HPDE6-E6E7 (cell line): ENCODE measurements at regions not wholly inside any gene's neighbourhood (a gene's known extent, or its start where the extent isn't known, plus 50 kb on each side); places are given as distances from the start of the nearest gene placed in this dataset.

Source experiments
- DNase-seq: peaks from one replicate; pipeline ENCODE4 v3.0.0; 2011; ENCODE audit warnings: missing footprints; ENCODE audit errors: extremely low spot score

DNA sequence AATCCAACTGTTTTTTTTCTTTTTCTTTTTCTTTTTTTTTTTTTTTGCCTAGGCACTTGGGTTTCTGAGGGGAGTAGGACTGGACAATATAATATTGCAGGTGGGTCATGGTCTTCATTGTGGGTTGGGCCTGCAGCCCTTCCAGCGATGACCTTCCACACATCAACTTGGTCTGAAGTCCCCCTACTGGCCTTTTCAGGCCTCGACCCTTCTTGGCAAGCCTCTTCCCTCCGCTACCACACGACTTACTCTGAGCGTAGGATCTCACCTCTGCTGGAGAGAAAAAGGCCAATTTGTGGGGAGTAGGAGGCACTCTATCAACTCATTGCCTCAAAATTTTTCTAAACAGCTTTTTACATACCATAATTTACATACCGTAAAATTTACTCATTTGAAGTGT lies 51.1 kb upstream of the GRIK3 start:
- DNase-seq: no peak

DNA sequence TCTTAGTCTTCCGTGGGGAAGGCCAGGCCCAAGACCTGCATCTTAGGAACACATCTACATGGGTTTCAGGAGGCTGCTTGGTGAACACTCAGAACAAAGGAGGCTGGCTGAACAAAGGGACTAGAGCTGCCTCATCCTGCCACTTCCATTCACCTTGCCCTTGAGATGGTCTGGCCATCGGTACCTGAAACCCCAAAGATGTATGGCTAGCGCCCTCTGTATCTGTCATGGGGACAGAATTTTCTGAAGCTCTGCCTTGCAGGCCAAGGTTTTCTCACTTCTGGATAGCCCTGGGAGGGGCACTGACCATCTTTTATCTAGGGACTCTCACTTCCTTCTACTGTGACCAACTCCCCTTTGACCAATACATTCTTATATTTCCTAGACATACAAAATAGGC lies 55.4 kb upstream of the GRIK3 start:
- DNase-seq: no peak

DNA sequence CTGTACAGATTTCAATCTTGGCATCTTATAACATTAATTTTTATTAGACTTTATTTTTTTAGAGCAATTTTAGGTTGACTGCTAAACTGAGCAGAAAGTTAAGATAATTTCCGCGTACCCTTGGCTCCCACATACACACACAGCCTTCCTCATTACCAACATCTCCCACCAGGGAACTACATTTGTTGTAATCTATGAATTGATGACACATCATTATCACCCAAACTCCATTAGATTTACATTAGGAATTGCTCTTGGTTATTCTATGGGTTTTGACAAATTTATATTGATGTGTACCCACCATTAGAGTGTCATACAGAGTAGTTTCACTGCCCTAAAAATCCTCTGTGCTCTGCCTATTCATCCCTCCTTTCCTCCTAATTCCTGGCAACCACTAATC lies 56.4 kb upstream of the GRIK3 start:
- DNase-seq: no peak

DNA sequence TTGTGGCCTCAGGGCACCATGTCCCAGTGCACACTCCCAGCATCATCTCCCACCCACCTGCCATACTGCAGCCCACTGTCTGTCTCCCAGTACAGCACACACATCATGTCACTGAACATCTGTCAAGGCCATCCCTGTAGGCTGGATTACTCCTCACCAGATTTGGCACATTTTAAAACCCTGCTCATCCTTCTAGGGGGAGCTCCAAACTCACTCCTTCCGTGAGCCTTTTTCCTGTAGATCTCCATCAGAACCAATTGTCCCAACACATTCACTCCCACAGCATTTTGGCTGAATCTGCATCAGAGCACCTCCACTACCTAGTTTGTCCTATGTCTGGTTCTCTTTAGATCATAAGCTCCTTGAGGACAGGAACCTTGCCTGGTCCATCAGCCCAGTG lies 58.6 kb upstream of the GRIK3 start:
- DNase-seq: no peak

DNA sequence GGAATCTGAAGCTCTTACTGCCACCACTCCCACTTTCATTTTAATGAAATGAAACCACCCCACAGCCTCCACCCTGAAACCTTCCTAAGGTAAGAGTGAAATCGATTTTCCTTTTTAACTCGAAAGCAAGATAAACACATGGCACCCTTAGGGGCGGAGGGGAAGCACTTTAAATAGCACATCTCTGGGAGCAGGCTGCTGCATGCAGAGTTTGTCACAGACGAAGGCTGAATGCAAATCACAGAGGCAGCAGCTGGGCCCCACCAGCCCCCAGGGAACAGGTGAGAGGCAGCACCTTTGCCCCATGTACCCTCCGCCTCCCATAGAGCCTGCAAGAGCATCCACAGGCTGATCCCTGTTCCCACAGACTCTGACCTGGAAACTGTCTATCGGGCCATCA lies 60.0 kb upstream of the GRIK3 start:
- DNase-seq: no peak

DNA sequence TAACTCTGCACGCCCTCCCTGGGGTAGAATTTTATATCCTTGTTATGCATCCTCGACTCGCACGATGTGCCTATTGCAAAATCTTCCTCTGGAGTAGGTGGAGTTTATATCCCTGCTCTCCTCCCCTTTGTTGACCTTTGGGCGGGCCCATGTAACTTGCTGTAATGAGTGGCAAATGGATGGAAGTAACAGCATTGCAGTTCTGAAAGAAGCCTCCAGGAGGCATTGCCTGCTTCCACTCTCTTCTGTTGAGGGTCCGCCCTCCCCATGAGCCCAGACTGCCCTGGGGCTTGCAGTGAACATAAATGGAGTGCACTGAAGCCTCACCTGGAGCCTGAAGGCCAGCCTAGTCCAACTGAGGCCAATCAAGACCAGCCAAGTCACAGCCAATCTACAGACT lies 62.2 kb upstream of the GRIK3 start:
- DNase-seq: no peak

DNA sequence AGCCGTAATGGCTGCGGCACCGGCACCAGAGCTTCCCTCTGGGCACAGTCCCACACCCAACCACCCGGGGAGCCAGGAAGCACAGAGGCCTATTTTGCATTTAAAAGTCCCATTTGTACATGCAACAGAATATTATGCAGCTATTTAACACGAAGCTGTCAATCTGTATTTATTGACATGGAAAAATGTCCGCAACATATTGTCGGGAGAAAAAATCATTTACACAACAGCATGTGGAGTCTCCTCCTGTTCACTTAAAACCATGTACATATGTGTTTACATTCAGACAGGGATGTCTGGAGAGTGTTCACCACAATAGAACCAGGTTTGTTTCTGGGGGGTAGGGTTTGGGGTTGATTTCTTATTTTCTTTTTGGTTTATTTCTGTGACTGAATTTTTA lies 63.4 kb upstream of the GRIK3 start:
- no peak for DNase-seq

DNA sequence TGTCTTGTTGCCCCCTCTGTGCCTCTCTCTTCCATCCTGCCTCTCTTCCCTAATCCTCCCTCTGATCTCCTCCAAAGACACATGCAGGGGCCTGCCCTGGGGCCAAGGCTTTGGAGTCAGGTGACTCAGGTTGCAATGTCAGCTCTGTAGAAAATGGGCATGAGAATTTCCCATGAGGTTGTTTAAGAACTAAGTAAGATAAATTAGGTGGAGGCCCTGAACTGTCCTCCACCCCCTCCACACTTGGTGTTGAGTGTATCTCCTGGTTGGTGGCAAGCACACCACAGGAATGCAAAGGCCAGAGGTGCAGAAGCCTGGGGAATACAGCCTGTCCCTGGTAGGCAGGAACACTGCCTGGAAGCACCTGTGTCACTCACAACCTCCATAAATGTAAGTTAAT lies 63.9 kb upstream of the GRIK3 start:
- no peak for DNase-seq

DNA sequence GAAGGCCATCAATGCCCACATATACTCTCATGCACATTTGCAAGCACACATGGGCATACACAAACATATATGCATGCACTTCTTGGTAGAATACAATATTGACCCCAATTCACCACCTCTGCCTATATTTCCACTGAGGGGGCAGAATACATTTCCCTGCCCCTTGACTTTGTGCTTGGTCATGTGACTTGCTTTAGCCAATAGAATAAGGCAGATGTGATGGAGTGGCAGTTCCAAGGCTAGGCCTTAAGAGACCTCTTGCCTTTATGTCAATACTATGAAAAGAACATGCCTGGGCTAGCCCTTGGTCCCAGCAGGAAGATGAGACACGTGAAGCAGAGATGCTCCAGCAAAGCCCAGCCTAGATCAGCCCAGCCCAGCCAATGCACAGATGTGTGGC lies 66.0 kb upstream of the GRIK3 start:
- no peak for DNase-seq

DNA sequence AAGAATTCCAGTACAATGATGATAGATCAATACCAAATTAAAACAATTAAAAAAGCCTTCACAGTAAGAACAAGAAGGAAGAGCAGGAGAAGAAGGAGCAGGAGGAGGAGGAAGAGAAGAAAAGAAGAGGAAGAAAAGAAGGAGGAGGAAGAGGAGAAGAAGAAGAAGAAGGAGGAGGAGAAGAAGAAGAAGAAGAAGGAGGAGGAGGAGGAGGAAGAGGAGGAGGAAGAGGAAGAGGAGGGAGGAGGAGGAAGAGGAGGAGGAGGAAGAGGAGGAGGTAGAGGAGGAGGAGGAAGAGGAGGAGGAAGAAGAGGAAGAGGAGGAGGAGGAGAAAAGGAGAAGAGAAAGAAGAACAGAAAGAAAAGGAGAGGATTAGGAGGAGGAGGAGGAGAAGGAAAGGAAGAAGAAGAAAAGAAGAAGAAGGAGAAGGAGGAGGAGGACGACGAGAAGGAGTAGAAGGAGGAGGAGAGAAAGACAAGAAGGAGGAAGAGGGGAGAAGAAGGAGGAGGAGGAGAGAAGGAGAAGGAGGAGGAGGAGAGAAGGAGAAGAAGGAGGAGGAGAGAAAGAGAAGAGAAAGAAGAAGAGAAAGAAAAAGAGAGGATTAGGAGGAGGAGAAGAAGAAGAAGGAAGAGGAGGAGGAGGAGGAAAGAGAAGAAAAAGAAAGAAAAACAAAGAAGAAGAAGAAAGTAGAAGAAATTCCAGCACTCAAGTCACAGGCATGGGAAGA lies 68.5 kb upstream of the GRIK3 start:
- DNase-seq: no peak

DNA sequence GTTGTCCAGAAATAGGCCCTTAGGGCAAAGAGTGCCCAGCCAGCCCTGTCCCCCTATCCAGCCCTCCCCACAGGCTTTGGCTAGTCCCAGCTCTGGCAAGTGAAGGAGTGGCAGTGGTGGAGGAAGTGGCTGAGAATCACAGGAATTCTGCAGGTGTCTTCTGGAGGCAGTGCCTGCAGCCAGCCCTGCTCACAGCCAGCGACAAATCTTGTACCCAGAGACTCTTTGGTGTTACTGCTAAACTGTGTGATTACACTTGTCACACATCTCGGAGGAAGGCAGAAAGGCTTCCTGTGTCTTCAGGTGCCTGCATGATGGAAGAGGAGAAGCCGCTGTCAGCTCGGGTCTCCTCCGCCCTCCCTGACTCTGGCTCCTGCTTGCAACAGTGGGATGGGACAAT lies 71.6 kb upstream of the GRIK3 start:
- no peak for DNase-seq

DNA sequence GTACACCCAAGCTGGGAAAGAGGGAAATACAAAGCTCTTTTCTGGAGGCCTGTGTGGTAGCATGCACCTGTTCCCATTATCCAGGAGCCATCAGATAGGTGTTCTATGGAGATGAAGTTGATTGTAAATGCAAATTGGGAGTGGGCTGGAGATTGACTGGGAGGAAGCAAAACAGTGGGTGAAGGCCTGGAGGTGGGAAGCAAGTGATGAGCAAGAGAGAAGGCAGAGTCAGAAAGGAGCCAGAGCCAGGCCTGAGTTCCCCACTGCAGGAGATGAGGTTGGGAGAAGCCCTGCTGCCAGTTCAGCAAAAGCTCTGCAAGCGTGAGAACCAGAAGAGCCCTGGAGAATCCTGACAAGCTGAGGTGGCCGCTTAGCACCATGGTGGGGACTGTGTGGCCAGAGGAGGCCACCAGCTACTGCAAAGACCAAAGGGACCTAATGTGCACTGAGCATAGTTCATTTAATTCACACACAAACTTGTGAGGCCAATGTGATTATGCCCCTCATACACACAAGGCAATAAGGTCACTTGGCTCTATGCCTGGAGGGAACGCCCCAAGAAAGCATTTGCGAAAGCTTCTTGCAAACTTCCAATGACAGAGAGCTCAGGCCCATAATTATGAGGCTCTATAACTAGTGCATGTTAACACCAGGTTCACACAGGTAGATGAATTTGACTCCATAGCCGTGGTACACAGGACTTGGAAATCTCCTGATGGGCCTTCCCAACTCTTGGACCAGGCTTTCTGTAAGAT lies 73.0 kb upstream of the GRIK3 start:
- no peak for DNase-seq

DNA sequence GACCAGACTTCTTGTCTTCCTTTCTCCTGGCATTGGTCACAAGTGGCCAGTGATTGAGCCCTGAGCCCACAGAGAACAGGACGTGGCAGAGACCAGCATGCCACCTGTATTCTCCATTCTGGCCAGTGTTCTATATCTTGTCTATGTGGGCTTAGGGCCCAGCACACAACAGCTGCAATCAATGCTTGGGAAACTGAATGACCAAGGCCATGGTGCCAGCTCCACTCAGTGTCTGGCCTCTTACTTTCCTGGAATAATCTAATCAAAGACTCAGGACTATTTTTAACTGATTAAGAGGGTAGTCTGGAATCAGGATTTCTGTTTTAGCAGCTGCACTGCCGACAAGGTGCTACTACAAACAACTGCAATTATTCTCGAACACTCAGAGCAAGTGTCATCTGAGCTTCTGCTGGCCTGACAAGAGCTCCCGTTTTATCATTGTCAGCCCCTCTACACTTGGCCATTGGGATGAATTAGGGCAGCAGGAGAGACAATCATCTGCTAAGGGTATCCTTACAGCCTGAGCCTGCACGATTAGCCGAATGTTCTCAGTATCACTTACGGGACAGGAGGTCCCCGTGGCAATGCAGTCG lies 74.4 kb upstream of the GRIK3 start:
- no peak for DNase-seq

DNA sequence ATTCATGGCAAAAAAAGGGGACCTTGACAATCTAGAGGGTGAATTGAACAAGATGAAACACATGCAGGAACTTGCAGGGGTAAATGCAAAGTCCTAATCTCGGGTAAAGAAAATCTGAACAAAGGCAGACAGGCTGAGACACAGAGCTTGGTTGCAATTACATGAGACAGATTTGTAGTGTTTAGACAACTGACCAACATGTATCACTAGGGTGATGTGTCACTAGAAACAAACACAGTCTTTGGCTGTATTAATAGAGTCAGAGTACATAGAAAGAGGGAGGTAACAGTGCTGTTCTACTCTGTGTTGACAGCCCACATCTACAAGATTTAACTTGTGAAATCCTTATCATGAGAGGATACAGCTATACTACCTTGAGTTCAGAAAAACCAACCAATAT lies 78.1 kb upstream of the GRIK3 start:
- DNase-seq: no peak

DNA sequence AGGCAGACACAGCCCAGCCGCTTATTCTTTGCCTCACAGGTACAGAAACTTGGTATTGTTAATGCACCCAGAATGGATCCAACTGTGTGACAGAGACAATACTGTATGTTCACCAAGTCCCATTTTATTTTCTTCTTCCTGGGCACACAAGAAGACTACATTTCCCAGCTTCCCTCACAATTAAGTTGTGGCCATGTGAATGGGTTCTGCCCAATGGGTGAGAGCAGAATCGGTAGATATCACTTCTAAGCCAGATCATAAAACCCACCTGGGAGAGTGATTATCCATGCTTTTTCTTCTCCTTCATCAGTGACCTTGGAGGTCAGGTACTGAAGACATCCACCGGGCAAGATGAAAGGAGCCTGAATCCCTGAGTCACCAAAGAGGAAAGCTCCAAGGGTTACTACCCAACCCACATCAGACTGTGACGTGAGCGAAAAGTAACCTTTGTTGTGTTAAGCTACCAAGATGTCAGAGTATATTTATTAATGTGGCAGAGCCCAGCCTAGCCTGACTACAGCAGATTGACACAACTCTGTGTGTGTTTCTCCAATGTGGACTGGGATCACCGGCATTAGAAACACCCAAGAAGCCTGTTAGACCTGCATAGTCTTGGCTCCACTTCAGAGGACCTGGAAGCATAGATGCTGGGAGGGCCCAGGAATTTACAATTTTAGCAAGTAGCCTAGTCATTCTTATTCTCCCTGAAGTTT lies 79.1 kb upstream of the GRIK3 start:
- no peak for DNase-seq

DNA sequence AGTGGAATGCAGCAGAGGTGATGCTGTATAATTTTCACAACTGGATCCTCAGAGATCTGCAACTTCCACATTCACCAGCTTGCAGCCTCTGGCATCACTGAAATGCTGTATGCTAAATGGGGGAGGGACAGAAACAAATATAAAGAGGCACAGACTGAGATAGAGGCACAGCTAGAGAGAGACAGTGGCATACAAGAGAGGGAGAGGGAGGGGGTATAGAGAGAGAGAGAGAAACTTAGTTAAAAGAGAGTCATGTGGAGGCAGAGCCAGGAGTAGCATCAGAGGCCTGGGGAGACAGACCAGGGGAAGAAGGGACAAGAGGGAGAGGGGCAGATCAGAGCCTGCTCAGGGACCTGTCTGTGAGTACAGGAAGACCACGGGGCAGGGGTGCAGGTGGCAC lies 84.5 kb upstream of the GRIK3 start:
- DNase-seq: no peak

DNA sequence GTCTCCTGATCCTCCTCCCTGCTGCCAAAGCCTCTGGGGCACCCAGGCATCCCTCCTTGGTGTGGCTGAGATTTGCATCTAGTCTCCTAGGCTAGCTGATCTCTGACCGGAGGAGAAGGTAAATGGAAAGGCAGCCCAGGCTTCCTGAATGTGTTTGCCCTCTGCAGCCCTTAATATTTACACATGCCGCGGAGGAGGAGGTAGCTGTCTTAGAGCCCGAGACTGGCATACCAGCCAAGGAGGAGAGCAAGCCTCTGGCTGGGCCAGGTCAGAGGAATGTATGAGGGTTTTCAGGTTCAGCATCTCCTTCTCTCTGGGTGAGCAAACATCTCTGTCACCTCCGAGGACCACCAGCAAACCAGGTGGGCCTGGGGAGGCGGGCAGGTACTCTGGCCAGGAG lies 86.0 kb upstream of the GRIK3 start:
- DNase-seq: no peak

DNA sequence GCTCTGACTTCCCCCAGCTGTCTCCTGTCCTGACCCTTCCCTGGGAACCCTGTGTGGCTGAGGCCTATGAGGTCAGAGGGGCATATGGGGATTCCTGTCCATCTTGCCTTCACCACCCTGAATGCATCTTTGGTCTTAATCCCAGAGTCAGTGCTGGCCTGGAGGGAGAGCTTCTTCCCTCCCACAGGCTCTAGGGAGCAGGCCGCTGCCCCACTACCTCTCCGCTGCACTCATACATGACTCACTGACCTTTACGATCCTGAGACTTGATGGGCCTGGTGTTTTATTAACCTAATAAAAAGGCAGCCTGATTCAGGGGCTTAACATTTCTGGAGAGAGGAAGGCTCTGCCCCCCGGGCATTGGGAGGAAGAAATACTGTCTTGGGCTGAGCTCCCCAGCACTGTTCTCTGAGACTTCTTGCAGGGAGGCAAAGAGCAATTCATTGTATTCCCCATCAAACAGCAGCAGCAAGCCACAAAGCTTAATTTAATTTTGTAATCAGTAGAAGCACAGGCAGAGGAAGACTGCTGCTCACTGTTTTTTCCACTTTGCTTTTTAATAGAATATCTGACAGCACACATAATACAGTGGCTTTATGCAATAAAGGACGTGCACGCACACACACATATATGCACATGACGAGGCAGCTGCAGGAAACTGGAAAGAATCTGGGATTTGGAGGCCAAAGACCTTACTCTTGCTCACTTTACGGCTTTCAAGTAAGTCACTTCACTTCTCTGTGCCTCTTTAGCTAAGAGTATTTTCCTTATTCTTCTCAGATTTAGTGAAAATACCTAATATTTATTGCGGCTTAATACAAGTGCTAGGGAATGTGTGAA lies 89.2 kb upstream of the GRIK3 start:
- DNase-seq: no peak

DNA sequence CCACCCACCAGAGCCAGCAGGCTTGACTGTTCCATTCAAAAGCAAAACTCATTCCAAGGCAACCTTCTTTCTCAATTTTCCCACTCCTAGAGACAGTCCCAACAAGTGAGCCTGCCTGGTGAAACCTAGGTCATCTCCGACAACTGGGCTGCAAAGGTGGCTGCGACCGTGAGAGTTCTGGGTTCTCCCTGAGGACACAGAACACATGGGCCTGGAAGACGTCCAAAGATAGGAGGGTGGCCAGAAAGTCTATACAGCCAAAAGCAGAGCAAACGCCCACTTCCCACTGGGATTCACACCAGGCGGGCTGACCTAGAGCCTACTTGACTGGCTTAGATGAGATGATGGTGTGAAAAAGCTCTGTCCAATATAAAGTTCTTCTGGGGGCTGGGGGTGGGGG lies 90.2 kb upstream of the GRIK3 start:
- DNase-seq: no peak

DNA sequence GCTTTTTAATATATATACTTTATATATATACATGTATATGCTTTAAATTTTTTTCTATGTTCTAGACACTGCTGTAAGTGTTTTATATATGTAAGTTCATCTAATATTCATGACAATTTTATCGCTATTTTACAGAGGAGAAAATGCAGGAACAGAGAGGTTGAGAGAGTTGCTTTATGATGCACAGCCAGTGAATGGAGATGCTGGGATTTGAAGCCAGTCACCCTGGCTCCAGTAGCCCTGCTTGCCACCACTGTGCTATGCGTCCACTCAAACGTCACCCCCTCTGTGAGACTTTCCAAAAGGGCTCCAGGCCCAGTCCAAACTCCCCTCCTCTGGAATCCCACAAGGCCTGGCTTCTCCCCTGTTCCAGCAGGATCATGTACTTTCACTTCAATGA lies 91.0 kb upstream of the GRIK3 start:
- DNase-seq: no peak

DNA sequence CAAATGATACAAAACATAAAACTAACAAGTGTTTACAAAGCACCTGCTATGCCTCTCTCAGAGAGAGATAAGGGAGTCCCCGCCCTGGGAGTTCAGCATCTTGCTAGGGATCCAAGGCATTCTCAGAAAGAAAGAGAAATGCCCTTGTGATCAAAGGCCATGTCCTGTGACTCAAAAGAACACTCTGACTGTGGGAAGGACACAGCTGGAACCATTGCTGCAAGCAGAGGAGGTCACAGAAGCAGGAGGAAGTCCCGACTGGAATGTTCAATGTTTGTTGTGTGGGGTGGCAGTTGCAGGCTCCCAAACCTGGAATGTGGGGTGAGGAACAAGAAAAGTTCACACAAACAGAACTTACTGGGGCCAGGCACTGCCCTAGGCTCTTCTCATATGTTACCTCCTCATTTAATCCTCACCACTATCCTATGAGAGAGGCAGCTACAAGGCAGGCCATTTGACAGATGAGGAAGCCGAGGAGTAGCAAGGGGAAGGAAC lies 93.0 kb upstream of the GRIK3 start:
- no peak for DNase-seq

DNA sequence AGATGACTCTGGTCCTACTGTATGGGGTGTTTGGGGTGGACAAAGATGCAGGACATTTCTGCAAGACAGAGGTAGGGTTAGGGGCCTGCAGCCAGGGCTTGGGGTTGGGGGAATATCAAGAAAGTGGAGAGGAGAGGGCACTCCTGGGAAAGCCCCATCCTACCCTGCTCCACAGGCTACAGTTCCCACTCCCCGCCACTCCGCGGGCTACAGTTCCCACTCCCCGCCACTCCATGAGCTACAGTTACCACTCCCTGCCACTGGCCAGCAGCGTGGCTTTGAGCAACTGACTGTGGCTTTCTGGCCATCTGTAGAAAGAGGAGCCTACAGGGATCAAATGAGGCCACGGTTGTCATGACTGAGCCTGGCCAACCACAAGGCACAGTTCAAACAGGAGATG lies 93.8 kb upstream of the GRIK3 start:
- DNase-seq: no peak
